Nephron progenitor cell (in vitro differentiated cells): ENCODE measurements at regions not wholly inside any gene's neighbourhood (a gene's known extent, or its start where the extent isn't known, plus 50 kb on each side); places are given as distances from the start of the nearest gene placed in this dataset.
A peak's percentile ranks its signal among the peaks of the same experiment; 100 is the strongest.
"Not testable (repeated sequence)": the region's sequence is repeated elsewhere in the genome, so short reads cannot be mapped to it uniquely, and the experiment has no call there.

Experiments used
- DNase-seq: peaks from one replicate; pipeline ENCODE4 v3.0.0; 2021
- H3K27ac Mint-ChIP-seq: 2 replicates; pipeline ENCODE4 v1.8.0; 2021; ENCODE audit warnings: mild to moderate bottlenecking, moderate library complexity, mixed read lengths
- H3K27me3 Mint-ChIP-seq: 2 replicates; pipeline ENCODE4 v1.8.0; 2021; ENCODE audit warnings: mild to moderate bottlenecking, low read depth, mixed read lengths; ENCODE audit not compliant: poor library complexity
- H3K36me3 Mint-ChIP-seq: 2 replicates; pipeline ENCODE4 v1.8.0; 2021; ENCODE audit warnings: low read depth, mixed read lengths
- H3K4me1 Mint-ChIP-seq: 2 replicates; pipeline ENCODE4 v1.8.0; 2021; ENCODE audit warnings: mixed read lengths
- H3K4me3 Mint-ChIP-seq: 2 replicates; pipeline ENCODE4 v1.8.0; 2021; ENCODE audit warnings: mild to moderate bottlenecking, moderate library complexity, mixed read lengths
- H3K9me3 Mint-ChIP-seq: 2 replicates; pipeline ENCODE4 v1.8.0; 2021; ENCODE audit warnings: mild to moderate bottlenecking, moderate library complexity, mixed read lengths
- CTCF ChIP-seq: fragments of 200-600 bp; sonication (generic); IDR thresholded peaks from 2 replicates; pipeline ENCODE4 v1.5.0; 2021; ENCODE audit warnings: antibody characterized with exemption

GRCh38 chr12:31906557-31907301 lies 52.5 kb upstream of the RESF1 start:
- H3K9me3 Mint-ChIP-seq: peaks cover 72% of the 10 kb centered on the region
- peaks cover 8% of the 10 kb centered on the region for H3K27me3 Mint-ChIP-seq
- no peak overlapping the region for H3K4me3 Mint-ChIP-seq
- DNase-seq: no peak
- H3K36me3 Mint-ChIP-seq: peaks cover 42% of the 10 kb centered on the region
- no peak overlapping the region for H3K27ac Mint-ChIP-seq
- no peaks in the 10 kb centered on the region for H3K4me1 Mint-ChIP-seq
- TF ChIP-seq CTCF: no peak

- H3K27me3 Mint-ChIP-seq: peaks cover 7% of the 10 kb centered on the region
- H3K36me3 Mint-ChIP-seq: peaks cover 28% of the 10 kb centered on the region
- peaks cover 59% of the 10 kb centered on the region for H3K9me3 Mint-ChIP-seq
- DNase-seq: no peak
- no peak overlapping the region for H3K4me3 Mint-ChIP-seq
- no peak for TF ChIP-seq CTCF
- H3K27ac Mint-ChIP-seq: no peak overlapping the region
- peaks cover 13% of the 10 kb centered on the region for H3K4me1 Mint-ChIP-seq
Measured at GRCh38 chr12:31903025-31903424, 56.2 kb upstream of the RESF1 start.

GRCh38 chr12:31900271-31900670 lies 58.9 kb upstream of the RESF1 start:
- Mint-ChIP-seq H3K9me3 (peaks cover 55% of the 10 kb centered on the region), H3K27me3 (peaks cover 3% of the 10 kb centered on the region), H3K27ac (no peak overlapping the region), H3K4me1 (peaks cover 39% of the 10 kb centered on the region), H3K4me3 (no peak overlapping the region), H3K36me3 (peaks cover 29% of the 10 kb centered on the region)
- TF ChIP-seq CTCF: no peak
- no peak for DNase-seq

GRCh38 chr12:31899109-31899508 lies 60.1 kb upstream of the RESF1 start:
- TF ChIP-seq CTCF: no peak
- peaks cover 42% of the 10 kb centered on the region for H3K4me1 Mint-ChIP-seq
- peaks cover 51% of the 10 kb centered on the region for H3K9me3 Mint-ChIP-seq
- H3K27ac Mint-ChIP-seq: peak overlapping the region; percentile 37
- no peak for DNase-seq
- H3K36me3 Mint-ChIP-seq: peaks cover 28% of the 10 kb centered on the region
- peaks cover 3% of the 10 kb centered on the region for H3K27me3 Mint-ChIP-seq
- H3K4me3 Mint-ChIP-seq: no peak overlapping the region

- TF ChIP-seq CTCF: no peak
- peak; percentile 29 for DNase-seq
- Mint-ChIP-seq H3K4me3 (peak overlapping the region; percentile 44), H3K4me1 (peaks cover 42% of the 10 kb centered on the region), H3K9me3 (peaks cover 55% of the 10 kb centered on the region), H3K27ac (peak overlapping the region; percentile 76), H3K27me3 (peaks cover 3% of the 10 kb centered on the region), H3K36me3 (peaks cover 24% of the 10 kb centered on the region)
Measured at GRCh38 chr12:31897781-31898503, 61.3 kb upstream of the RESF1 start.

GRCh38 chr12:31897092-31897491 lies 62.1 kb upstream of the RESF1 start:
- H3K4me1 Mint-ChIP-seq: peaks cover 42% of the 10 kb centered on the region
- peak overlapping the region; percentile 2 for H3K4me3 Mint-ChIP-seq
- not testable (repeated sequence) for DNase-seq, H3K27me3 Mint-ChIP-seq
- H3K36me3 Mint-ChIP-seq: peaks cover 24% of the 10 kb centered on the region
- H3K27ac Mint-ChIP-seq: peak overlapping the region; percentile 76
- H3K9me3 Mint-ChIP-seq: peaks cover 52% of the 10 kb centered on the region
